OCI-LY1 (cell line): ENCODE measurements at regions not wholly inside any gene's neighbourhood (a gene's known extent, or its start where the extent isn't known, plus 50 kb on each side); places are given as distances from the start of the nearest gene placed in this dataset.

ENCODE experiments used
- H2AFZ ChIP-seq: fragments of 200-600 bp; sonication (generic), shearing (Covaris generic); 2 replicates; pipeline ENCODE4 v1.6.0; 2014; ENCODE audit warnings: antibody characterized with exemption, mild to moderate bottlenecking, low read length
- H3F3A ChIP-seq: fragments of 200-600 bp; sonication (generic), shearing (Covaris generic); 2 replicates; pipeline ENCODE4 v1.6.0; 2014; ENCODE audit warnings: mild to moderate bottlenecking, antibody characterized with exemption, low read length, moderate library complexity; ENCODE audit not compliant: insufficient read depth
- H3K27ac ChIP-seq: fragments of 200-600 bp; sonication (generic); 2 replicates; pipeline ENCODE4 v1.5.1; 2014; ENCODE audit warnings: low read length, mixed run types, mild to moderate bottlenecking, low read depth; ENCODE audit not compliant: poor library complexity, severe bottlenecking
- H3K27me3 ChIP-seq: fragments of 200-600 bp; sonication (generic); 2 replicates; pipeline ENCODE4 v1.6.0; 2014; ENCODE audit warnings: antibody characterized with exemption, mild to moderate bottlenecking, low read length, moderate library complexity; ENCODE audit not compliant: insufficient read depth
- H3K36me3 ChIP-seq: fragments of 200-600 bp; sonication (generic); 2 replicates; pipeline ENCODE4 v1.6.1; 2014; ENCODE audit warnings: mild to moderate bottlenecking, antibody characterized with exemption, low read length, moderate library complexity, mixed read lengths; ENCODE audit not compliant: insufficient read depth
- H3K4me1 ChIP-seq: fragments of 200-600 bp; sonication (generic); 2 replicates; pipeline ENCODE4 v1.5.1; 2014; ENCODE audit warnings: mild to moderate bottlenecking, low read length, moderate library complexity; ENCODE audit not compliant: insufficient read depth, severe bottlenecking
- H3K4me2 ChIP-seq: fragments of 200-600 bp; sonication (generic), shearing (Covaris generic); 2 replicates; pipeline ENCODE4 v1.6.1; 2014; ENCODE audit warnings: low read length
- H3K4me3 ChIP-seq: fragments of 200-600 bp; sonication (generic); 2 replicates; pipeline ENCODE4 v1.5.1; 2014; ENCODE audit warnings: low read length, low read depth, mild to moderate bottlenecking, mixed read lengths; ENCODE audit not compliant: poor library complexity, severe bottlenecking
- H3K79me2 ChIP-seq: fragments of 200-600 bp; shearing (Covaris generic); 2 replicates; pipeline ENCODE4 v1.6.1; 2016; ENCODE audit warnings: mixed run types, low read length, mixed read lengths; ENCODE audit not compliant: insufficient read depth
- H3K9ac ChIP-seq: fragments of 200-600 bp; sonication (generic), shearing (Covaris generic); 2 replicates; pipeline ENCODE4 v1.6.1; 2014; ENCODE audit warnings: mild to moderate bottlenecking, low read length, mixed read lengths
- H3K9me2 ChIP-seq: fragments of 200-600 bp; sonication (generic), shearing (Covaris generic); 2 replicates; pipeline ENCODE4 v1.6.1; 2014; ENCODE audit warnings: low read depth, mild to moderate bottlenecking, low read length, mixed read lengths
- H3K9me3 ChIP-seq: fragments of 200-600 bp; shearing (Covaris generic); 2 replicates; pipeline ENCODE4 v1.6.1; 2014; ENCODE audit warnings: low read length, mixed read lengths
- H4K20me1 ChIP-seq: fragments of 200-600 bp; sonication (generic), shearing (Covaris generic); 2 replicates; pipeline ENCODE4 v1.6.0; 2016; ENCODE audit warnings: mild to moderate bottlenecking, low read length; ENCODE audit not compliant: insufficient read depth
- EZH2 ChIP-seq: fragments of 200-600 bp; sonication (generic), shearing (Covaris generic); IDR thresholded peaks from 2 replicates; pipeline ENCODE4 v1.8.0; 2017; ENCODE audit warnings: borderline replicate concordance, mixed run types, mild to moderate bottlenecking, antibody characterized with exemption, low read length, moderate library complexity, mixed read lengths
- TF ChIP-seq, protein P1 (sequence below): fragments of 200-600 bp; sonication (generic), shearing (Covaris generic); IDR thresholded peaks from 2 replicates; pipeline ENCODE4 v1.5.1; 2017; ENCODE audit warnings: mild to moderate bottlenecking, antibody characterized with exemption, low read length, moderate library complexity, mixed read lengths

DNA sequence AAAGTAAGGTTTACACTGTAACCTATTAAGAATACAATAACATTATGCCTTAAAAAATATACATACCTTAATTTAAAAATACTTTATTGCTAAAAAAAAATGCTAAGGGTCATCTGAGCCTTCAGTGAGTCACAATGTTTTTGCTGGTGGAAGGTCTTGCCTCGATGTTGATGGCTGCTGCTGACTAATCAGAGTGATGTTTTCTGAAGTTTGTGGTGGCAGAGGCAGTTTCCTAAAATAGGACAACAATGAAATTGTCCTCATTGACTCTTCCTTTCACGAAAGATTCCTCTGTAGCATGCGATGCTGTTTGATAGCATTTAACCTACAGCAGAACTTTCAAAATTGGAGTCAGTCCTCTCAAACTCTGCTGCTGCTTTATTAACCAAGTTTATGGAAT lies 97.6 kb downstream of the FAT3 start:
- no peak overlapping the region for H2AFZ ChIP-seq
- no peaks in the 10 kb centered on the region for H3K9me3 ChIP-seq
- no peak overlapping the region for H3K27ac ChIP-seq
- H3K9me2 ChIP-seq: no peaks in the 10 kb centered on the region
- no peaks in the 10 kb centered on the region for H3K4me1 ChIP-seq
- no peak overlapping the region for H3K4me3 ChIP-seq
- TF ChIP-seq, protein P1, sequence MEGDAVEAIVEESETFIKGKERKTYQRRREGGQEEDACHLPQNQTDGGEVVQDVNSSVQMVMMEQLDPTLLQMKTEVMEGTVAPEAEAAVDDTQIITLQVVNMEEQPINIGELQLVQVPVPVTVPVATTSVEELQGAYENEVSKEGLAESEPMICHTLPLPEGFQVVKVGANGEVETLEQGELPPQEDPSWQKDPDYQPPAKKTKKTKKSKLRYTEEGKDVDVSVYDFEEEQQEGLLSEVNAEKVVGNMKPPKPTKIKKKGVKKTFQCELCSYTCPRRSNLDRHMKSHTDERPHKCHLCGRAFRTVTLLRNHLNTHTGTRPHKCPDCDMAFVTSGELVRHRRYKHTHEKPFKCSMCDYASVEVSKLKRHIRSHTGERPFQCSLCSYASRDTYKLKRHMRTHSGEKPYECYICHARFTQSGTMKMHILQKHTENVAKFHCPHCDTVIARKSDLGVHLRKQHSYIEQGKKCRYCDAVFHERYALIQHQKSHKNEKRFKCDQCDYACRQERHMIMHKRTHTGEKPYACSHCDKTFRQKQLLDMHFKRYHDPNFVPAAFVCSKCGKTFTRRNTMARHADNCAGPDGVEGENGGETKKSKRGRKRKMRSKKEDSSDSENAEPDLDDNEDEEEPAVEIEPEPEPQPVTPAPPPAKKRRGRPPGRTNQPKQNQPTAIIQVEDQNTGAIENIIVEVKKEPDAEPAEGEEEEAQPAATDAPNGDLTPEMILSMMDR: no peak
- no peak for TF ChIP-seq EZH2
- H3F3A ChIP-seq: no peaks in the 10 kb centered on the region
- no peaks in the 10 kb centered on the region for H3K27me3 ChIP-seq
- no peaks in the 10 kb centered on the region for H3K79me2 ChIP-seq
- H4K20me1 ChIP-seq: no peaks in the 10 kb centered on the region
- H3K36me3 ChIP-seq: no peaks in the 10 kb centered on the region
- H3K4me2 ChIP-seq: no peak overlapping the region
- H3K9ac ChIP-seq: no peak overlapping the region

DNA sequence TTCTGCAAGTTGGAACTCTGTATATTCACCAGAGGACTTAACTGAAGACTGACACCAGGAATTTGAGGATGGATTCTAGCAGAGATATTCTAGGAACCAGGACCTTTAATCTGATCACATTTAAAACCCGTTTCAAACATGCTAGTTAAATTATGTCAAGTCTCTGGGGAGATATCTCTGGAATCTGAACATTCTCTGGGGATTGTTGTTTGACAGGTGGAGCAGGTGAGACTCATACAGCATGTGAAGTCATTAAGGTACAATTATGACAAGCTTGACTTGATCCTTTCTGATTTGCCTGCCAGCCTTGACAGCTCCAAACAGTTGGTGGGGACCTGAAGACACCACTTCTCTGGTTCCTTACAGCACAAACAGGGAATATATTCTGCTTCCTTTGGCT lies 100.3 kb downstream of the FAT3 start:
- Histone ChIP-seq H3K36me3 (no peaks in the 10 kb centered on the region), H3K9me2 (no peaks in the 10 kb centered on the region), H3K4me2 (no peak overlapping the region), H3F3A (no peaks in the 10 kb centered on the region), H3K79me2 (no peaks in the 10 kb centered on the region), H4K20me1 (no peaks in the 10 kb centered on the region), H3K4me3 (no peak overlapping the region), H3K9me3 (no peaks in the 10 kb centered on the region), H3K27ac (no peak overlapping the region), H3K9ac (no peak overlapping the region), H3K4me1 (no peaks in the 10 kb centered on the region), H3K27me3 (no peaks in the 10 kb centered on the region), H2AFZ (no peak overlapping the region)
- TF ChIP-seq, protein P1: no peak
- TF ChIP-seq EZH2: no peak

DNA sequence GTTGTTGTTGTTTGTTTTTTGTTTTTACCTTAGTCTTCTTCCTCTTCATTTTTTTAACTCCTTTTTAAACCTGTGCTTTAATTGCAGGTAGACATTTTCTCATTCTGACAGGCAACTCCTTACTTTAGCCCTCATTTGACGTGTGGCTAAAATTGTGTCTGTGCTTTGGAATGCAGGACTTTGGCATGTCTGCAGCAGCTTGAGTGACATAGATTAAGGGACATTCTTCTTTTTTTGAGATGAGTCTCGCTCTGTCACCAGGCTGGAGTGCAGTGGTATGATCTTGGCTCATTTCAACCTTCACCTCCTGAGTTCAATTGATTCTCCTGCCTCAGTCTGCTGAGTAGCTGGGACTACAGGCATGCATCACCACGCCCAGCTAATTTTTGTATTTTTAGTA lies 100.8 kb downstream of the FAT3 start:
- H3K4me2 ChIP-seq: no peak overlapping the region
- no peak overlapping the region for H3K4me3 ChIP-seq
- no peak overlapping the region for H3K9ac ChIP-seq
- TF ChIP-seq, protein P1: no peak
- no peak for TF ChIP-seq EZH2
- H3K27me3 ChIP-seq: no peaks in the 10 kb centered on the region
- no peaks in the 10 kb centered on the region for H4K20me1 ChIP-seq
- H3K27ac ChIP-seq: no peak overlapping the region
- H2AFZ ChIP-seq: no peak overlapping the region
- H3K4me1 ChIP-seq: no peaks in the 10 kb centered on the region
- no peaks in the 10 kb centered on the region for H3F3A ChIP-seq
- no peaks in the 10 kb centered on the region for H3K9me3 ChIP-seq
- no peaks in the 10 kb centered on the region for H3K9me2 ChIP-seq
- no peaks in the 10 kb centered on the region for H3K36me3 ChIP-seq
- no peaks in the 10 kb centered on the region for H3K79me2 ChIP-seq
